ENCODE measurements at regions not wholly inside any gene's neighbourhood (a gene's known extent, or its start where the extent isn't known, plus 50 kb on each side); places are given as distances from the start of the nearest gene placed in this dataset.

DNA sequence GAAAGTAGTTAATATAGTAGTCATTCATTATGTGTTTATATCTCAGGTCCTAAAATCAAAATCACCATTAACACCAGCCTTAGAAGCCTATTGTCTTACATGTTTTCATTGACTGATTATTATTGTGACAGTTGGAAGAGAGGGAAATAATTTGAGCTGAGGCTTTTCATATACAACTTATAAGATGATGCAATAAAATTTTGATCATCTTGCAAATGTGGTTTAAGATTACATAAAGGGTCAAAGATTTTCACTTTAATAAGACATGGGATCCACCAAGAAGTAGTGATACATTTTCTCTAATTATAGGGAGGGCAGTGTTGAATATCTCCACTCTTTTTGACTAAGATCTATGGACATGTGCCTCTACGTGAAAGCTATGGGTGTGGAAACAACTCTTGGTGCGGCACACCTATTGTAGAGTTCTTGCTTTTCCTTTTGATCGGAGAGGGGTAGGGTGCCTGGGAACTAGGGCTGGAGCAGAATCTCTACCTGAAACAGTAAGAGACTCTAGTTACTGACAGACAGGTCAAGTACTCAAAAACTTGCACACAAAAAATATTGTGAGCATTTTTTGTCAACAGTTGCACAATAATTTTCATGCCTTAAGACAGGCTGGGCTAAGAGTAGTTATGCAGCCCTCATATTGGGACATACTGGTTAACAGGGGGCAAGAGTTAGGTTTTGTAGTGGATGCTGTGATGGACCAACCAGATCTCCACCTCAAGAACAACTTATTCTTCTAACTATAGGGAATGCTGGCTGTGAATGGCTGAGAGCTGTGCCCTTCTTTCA lies 139.3 kb upstream of the FST start:
- DNase-seq (ENCODE audit: insufficient read length, low spot score) (no peak), FAIRE-seq (no peak)
- TF ChIP-seq SPI1 (IDR thresholded peaks at IDR 0.05; ENCODE audit: low read depth, low read length) = no peak
- no peak for TF ChIP-seq TAF1 (IDR thresholded peaks at IDR 0.05; ENCODE audit: low read depth, low read length)
- TF ChIP-seq PAX5 (IDR thresholded peaks at IDR 0.05; ENCODE audit: insufficient read depth, low read length, severe bottlenecking) = no peak
- TF ChIP-seq POLR2AphosphoS5 (IDR thresholded peaks at IDR 0.05; ENCODE audit: low read depth, low read length) = no peak
- TF ChIP-seq POU2F2 (IDR thresholded peaks at IDR 0.05; ENCODE audit: low read depth, low read length) = no peak
- no peak for TF ChIP-seq POLR2A (IDR thresholded peaks at IDR 0.05; ENCODE audit: low read depth, low read length)

DNA sequence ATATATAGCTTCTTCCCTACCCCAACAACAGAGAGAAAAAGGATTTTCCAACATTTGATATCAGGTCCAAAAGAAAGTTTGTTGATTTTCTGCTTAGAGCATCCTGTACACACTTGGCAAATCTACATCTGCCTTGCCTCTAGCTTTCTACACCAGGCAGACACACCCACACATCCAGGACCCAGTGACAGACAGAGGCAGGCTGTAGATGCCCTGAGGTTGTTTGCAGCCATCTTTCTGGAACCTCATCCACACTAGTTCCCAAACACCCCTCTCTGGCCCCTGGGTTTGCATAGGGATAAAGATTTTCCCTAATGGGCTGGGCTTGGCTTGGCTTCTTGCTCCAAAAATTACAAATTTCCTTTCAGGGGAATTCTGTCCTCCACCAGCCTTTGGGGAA lies 138.2 kb upstream of the FST start:
- FAIRE-seq = no peak
- TF ChIP-seq POLR2A (IDR thresholded peaks at IDR 0.05; ENCODE audit: low read depth, low read length) (no peak), SPI1 (IDR thresholded peaks at IDR 0.05; ENCODE audit: low read depth, low read length) (no peak), TAF1 (IDR thresholded peaks at IDR 0.05; ENCODE audit: low read depth, low read length) (no peak), POU2F2 (IDR thresholded peaks at IDR 0.05; ENCODE audit: low read depth, low read length) (no peak), PAX5 (IDR thresholded peaks at IDR 0.05; ENCODE audit: insufficient read depth, low read length, severe bottlenecking) (no peak), POLR2AphosphoS5 (IDR thresholded peaks at IDR 0.05; ENCODE audit: low read depth, low read length) (no peak)
- DNase-seq (ENCODE audit: insufficient read length, low spot score) = no peak

DNA sequence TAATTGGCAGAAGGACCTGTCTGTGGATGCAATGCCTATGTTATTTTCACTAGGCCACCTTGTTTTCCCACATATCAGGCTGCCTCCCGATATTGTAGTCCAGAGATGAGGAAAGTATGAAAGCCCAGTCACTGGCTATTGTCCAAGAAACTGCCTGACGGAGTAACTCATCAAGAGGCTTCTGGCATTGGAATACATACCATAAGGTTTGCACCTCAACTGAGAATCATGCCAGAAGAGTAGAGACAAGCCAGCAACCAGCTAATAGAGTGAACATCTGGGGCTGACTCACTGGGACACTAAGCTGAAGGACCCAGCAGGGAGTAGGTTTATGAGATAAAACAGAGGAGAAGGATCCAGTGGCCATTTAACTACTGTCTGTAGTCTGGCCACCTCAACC lies 137.2 kb upstream of the FST start:
- TF ChIP-seq POLR2A (IDR thresholded peaks at IDR 0.05; ENCODE audit: low read depth, low read length) (no peak), TAF1 (IDR thresholded peaks at IDR 0.05; ENCODE audit: low read depth, low read length) (no peak), POU2F2 (IDR thresholded peaks at IDR 0.05; ENCODE audit: low read depth, low read length) (no peak), PAX5 (IDR thresholded peaks at IDR 0.05; ENCODE audit: insufficient read depth, low read length, severe bottlenecking) (no peak), SPI1 (IDR thresholded peaks at IDR 0.05; ENCODE audit: low read depth, low read length) (no peak), POLR2AphosphoS5 (IDR thresholded peaks at IDR 0.05; ENCODE audit: low read depth, low read length) (no peak)
- FAIRE-seq (no peak), DNase-seq (ENCODE audit: insufficient read length, low spot score) (no peak)

DNA sequence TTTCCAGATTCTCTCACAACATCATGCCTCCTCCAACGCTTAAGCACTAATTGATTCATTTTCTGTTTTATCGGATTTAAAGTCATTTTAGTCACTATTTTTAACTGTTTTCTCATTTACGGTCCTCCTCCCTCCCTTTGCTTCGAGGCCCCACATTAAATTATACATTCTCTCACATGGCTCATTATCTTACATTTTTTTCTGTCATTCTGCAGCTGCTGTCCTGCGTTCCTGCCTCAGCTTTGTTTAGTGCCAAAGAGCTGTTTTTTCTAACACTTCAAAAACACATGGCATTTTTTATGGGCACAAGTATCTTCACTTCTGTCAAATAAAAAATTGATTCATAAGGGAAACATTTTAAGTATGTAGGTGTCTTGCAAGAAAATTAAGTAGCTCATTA lies 130.1 kb upstream of the FST start:
- no peak for FAIRE-seq
- TF ChIP-seq POLR2A (IDR thresholded peaks at IDR 0.05; ENCODE audit: low read depth, low read length) (no peak), TAF1 (IDR thresholded peaks at IDR 0.05; ENCODE audit: low read depth, low read length) (no peak), POU2F2 (IDR thresholded peaks at IDR 0.05; ENCODE audit: low read depth, low read length) (no peak), PAX5 (IDR thresholded peaks at IDR 0.05; ENCODE audit: insufficient read depth, low read length, severe bottlenecking) (no peak), SPI1 (IDR thresholded peaks at IDR 0.05; ENCODE audit: low read depth, low read length) (no peak), POLR2AphosphoS5 (IDR thresholded peaks at IDR 0.05; ENCODE audit: low read depth, low read length) (no peak)

DNA sequence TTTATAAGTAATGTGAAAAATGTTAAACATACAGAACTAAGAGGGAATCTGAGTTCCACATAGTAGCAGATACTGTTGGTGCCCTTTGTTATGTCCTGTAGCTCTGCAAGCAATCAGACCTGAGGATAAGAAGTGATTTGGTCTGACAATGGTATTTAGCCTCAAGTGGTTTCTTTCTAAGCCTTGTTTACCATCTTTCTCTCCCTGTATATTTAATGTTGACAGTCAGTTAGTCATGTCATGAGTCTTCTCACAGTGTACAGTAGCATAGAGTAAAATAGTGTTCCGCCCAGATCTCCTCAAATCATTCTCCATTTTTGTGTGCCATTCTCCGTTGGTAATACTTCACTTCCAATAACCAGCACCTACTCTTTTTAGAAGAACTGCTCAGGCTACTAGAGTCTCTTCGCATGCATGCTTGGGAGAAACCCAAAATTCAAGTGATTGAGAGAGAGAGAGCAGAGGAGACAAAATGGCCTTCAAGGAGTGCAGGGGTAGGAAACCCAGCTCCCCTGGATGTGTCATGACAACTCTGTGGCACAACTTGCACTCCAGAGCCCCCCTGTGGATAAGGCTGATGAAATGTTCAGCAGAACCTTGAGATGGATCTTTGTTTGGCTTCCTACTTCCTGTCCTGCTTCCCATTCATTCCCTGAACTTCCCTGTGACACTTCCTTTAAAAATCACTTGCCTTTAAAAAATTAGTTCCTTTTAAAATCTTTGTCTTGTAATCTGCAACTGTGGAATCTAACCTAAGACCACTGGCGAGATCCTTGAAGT lies 129.2 kb upstream of the FST start:
- DNase-seq (ENCODE audit: insufficient read length, low spot score) (no peak), FAIRE-seq (no peak)
- no peak for TF ChIP-seq POLR2A (IDR thresholded peaks at IDR 0.05; ENCODE audit: low read depth, low read length)
- no peak for TF ChIP-seq POLR2AphosphoS5 (IDR thresholded peaks at IDR 0.05; ENCODE audit: low read depth, low read length)
- TF ChIP-seq PAX5 (IDR thresholded peaks at IDR 0.05; ENCODE audit: insufficient read depth, low read length, severe bottlenecking) = no peak
- TF ChIP-seq TAF1 (IDR thresholded peaks at IDR 0.05; ENCODE audit: low read depth, low read length) = no peak
- no peak for TF ChIP-seq POU2F2 (IDR thresholded peaks at IDR 0.05; ENCODE audit: low read depth, low read length)
- no peak for TF ChIP-seq SPI1 (IDR thresholded peaks at IDR 0.05; ENCODE audit: low read depth, low read length)

More for the DNA sequence above, 130.1 kb upstream of the FST start:
- no peak for DNase-seq (ENCODE audit: insufficient read length, low spot score)

DNA sequence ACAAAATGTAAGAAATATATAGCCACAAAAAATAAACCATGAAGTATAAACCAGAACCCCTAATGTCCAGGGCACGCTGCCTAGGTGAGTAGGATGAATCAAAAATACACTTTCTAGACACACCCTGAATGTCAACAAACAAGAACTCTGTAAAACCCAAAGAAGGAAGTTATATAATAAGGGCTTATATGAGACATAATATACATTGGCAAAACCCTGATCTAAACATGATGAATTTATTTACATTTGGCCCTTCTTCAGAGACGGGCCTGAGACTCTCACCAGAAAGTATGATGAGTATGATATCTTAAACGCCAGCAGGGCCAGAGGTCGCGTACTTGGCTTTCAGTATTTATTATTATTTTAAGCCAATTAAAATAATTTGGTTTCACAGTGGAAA lies 125.1 kb upstream of the FST start:
- no peak for FAIRE-seq
- DNase-seq (ENCODE audit: insufficient read length, low spot score) = no peak
- TF ChIP-seq POLR2AphosphoS5 (IDR thresholded peaks at IDR 0.05; ENCODE audit: low read depth, low read length) (no peak), POU2F2 (IDR thresholded peaks at IDR 0.05; ENCODE audit: low read depth, low read length) (no peak), TAF1 (IDR thresholded peaks at IDR 0.05; ENCODE audit: low read depth, low read length) (no peak), PAX5 (IDR thresholded peaks at IDR 0.05; ENCODE audit: insufficient read depth, low read length, severe bottlenecking) (no peak), SPI1 (IDR thresholded peaks at IDR 0.05; ENCODE audit: low read depth, low read length) (no peak), POLR2A (IDR thresholded peaks at IDR 0.05; ENCODE audit: low read depth, low read length) (no peak)

DNA sequence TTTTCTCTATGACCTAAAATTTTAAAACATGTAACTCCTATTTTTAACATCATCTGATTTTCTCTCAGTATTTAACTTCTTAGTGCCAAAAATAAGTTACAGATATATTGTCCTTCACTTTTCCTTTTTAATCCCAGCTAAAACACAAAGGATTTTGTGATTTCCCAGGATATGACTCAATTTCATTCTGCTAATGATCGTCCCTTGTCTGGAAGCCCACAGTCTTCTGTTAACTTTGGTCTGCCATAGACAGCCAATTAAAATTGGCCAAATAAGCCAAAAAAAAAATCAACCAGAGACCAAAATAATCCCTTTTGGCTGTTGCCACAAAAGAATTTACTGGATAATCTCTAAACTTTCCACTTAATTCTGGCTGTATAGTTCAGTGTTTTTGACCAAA lies 124.5 kb upstream of the FST start:
- DNase-seq (ENCODE audit: insufficient read length, low spot score) (no peak), FAIRE-seq (no peak)
- TF ChIP-seq POLR2AphosphoS5 (IDR thresholded peaks at IDR 0.05; ENCODE audit: low read depth, low read length) (no peak), SPI1 (IDR thresholded peaks at IDR 0.05; ENCODE audit: low read depth, low read length) (no peak), TAF1 (IDR thresholded peaks at IDR 0.05; ENCODE audit: low read depth, low read length) (no peak), POU2F2 (IDR thresholded peaks at IDR 0.05; ENCODE audit: low read depth, low read length) (no peak), PAX5 (IDR thresholded peaks at IDR 0.05; ENCODE audit: insufficient read depth, low read length, severe bottlenecking) (no peak), POLR2A (IDR thresholded peaks at IDR 0.05; ENCODE audit: low read depth, low read length) (no peak)

DNA sequence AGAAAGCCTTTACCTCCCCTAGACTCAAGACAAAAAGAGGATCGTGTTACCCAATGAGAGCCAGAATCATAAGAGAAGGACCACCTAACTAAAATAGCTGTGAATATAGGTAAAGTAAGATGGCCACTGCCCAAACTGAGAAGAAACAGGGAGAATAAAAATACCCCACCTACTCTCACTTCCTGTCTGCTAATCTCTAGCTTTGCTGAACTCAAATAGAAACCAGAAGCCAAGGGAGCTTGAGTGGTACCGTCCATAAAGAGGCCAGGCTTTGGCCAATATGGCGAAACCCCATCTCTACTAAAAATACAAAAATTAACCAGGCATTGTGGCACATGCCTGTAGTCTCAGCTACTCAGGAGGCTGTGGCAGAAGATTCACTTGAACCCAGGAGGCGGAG lies 123.0 kb upstream of the FST start:
- no peak for DNase-seq (ENCODE audit: insufficient read length, low spot score)
- no peak for TF ChIP-seq TAF1 (IDR thresholded peaks at IDR 0.05; ENCODE audit: low read depth, low read length)
- no peak for TF ChIP-seq PAX5 (IDR thresholded peaks at IDR 0.05; ENCODE audit: insufficient read depth, low read length, severe bottlenecking)
- peak; percentile 57 for TF ChIP-seq SPI1 (IDR thresholded peaks at IDR 0.05; ENCODE audit: low read depth, low read length)
- TF ChIP-seq POU2F2 (IDR thresholded peaks at IDR 0.05; ENCODE audit: low read depth, low read length) = no peak
- TF ChIP-seq POLR2AphosphoS5 (IDR thresholded peaks at IDR 0.05; ENCODE audit: low read depth, low read length) = no peak
- TF ChIP-seq POLR2A (IDR thresholded peaks at IDR 0.05; ENCODE audit: low read depth, low read length) = no peak
- no peak for FAIRE-seq

DNA sequence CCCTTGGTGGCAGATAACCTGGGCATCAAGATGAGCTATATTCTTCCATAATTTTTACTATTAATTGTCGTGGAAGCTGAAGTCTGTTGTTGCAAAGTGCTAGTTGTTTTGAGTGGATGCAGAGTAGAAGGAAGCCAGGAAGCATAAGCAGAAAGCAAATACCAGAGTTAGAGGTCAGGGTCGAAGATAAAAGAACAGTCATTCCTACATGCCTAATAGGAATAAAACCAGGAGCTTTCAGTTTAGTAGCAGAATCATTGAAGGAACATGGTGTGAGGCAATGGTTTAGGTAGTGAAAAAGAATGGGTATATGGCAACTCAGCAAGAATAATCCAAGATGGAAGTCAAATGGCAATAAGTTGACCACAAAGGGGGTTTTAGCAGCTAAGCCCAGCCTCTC lies 121.6 kb upstream of the FST start:
- no peak for FAIRE-seq

More for the DNA sequence above, 121.6 kb upstream of the FST start:
- no peak for DNase-seq (ENCODE audit: insufficient read length, low spot score)
- TF ChIP-seq POLR2AphosphoS5 (IDR thresholded peaks at IDR 0.05; ENCODE audit: low read depth, low read length) = no peak
- no peak for TF ChIP-seq PAX5 (IDR thresholded peaks at IDR 0.05; ENCODE audit: insufficient read depth, low read length, severe bottlenecking)
- no peak for TF ChIP-seq TAF1 (IDR thresholded peaks at IDR 0.05; ENCODE audit: low read depth, low read length)
- no peak for TF ChIP-seq SPI1 (IDR thresholded peaks at IDR 0.05; ENCODE audit: low read depth, low read length)
- no peak for TF ChIP-seq POLR2A (IDR thresholded peaks at IDR 0.05; ENCODE audit: low read depth, low read length)
- TF ChIP-seq POU2F2 (IDR thresholded peaks at IDR 0.05; ENCODE audit: low read depth, low read length) = no peak

All from GM12891 (cell line).